ENCODE measurements at regions not wholly inside any gene's neighbourhood (a gene's known extent, or its start where the extent isn't known, plus 50 kb on each side); places are given as distances from the start of the nearest gene placed in this dataset.

DNA sequence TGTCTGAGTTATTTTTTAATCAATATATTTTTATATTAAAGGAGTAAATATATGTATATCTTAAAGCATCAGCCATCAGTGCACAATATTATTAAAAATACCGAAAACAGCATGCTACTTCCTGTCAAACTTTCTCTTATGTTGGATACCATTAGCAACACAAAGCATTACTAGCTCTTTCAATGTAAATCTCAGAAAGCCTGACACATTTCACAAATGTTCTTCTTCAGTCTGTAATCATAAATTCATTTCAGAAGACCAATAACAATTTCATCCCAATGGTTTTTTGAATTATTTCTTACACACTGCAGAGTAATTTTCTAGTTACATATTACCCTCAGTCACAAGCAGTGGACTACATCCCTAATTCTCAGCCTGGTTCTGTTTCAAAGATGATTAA, 226.9 kb downstream of the LRRK2 start (continued):
- TF ChIP-seq SIN3A (IDR thresholded peaks at IDR 0.05; ENCODE audit: borderline replicate concordance, low read depth, low read length) = no peak
- TF ChIP-seq EZH2phosphoT487 (IDR thresholded peaks at IDR 0.05; ENCODE audit: borderline replicate concordance, low read depth) = no peak
- no peak for TF ChIP-seq EP300 (IDR thresholded peaks at IDR 0.05; ENCODE audit: borderline replicate concordance in 1 of 2, low read depth in 1 of 2, low read length in 1 of 2)
- TF ChIP-seq ELF1 (IDR thresholded peaks at IDR 0.05) = no peak
- TF ChIP-seq, protein P1, sequence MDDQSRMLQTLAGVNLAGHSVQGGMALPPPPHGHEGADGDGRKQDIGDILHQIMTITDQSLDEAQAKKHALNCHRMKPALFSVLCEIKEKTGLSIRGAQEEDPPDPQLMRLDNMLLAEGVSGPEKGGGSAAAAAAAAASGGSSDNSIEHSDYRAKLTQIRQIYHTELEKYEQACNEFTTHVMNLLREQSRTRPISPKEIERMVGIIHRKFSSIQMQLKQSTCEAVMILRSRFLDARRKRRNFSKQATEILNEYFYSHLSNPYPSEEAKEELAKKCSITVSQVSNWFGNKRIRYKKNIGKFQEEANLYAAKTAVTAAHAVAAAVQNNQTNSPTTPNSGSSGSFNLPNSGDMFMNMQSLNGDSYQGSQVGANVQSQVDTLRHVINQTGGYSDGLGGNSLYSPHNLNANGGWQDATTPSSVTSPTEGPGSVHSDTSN (IDR thresholded peaks at IDR 0.05) = no peak
- TF ChIP-seq, protein P2, sequence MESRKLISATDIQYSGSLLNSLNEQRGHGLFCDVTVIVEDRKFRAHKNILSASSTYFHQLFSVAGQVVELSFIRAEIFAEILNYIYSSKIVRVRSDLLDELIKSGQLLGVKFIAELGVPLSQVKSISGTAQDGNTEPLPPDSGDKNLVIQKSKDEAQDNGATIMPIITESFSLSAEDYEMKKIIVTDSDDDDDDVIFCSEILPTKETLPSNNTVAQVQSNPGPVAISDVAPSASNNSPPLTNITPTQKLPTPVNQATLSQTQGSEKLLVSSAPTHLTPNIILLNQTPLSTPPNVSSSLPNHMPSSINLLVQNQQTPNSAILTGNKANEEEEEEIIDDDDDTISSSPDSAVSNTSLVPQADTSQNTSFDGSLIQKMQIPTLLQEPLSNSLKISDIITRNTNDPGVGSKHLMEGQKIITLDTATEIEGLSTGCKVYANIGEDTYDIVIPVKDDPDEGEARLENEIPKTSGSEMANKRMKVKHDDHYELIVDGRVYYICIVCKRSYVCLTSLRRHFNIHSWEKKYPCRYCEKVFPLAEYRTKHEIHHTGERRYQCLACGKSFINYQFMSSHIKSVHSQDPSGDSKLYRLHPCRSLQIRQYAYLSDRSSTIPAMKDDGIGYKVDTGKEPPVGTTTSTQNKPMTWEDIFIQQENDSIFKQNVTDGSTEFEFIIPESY (IDR thresholded peaks at IDR 0.05; ENCODE audit: borderline replicate concordance, low read depth) = no peak

DNA sequence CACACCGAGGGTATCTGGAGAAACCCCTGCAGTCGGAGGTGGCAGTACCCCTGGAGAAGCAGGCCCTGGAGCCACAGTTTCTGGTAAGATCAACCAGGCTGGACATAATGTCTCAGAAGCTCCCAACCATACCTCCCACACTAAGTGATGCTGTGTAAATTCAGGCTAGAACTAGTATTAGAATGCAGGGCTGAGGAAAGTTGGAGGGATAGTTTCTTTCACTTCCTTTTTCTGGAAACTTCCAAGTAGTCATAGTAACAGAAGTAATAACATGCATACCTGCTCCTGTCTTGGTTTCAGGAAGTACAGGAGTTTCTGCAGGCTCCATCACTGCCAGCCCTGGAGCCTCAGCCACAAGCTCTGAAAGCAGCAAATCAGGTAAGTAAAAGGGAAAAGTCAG, 228.1 kb upstream of the CNTN1 start:
- Histone ChIP-seq H3K36me3 (replicated peaks in 1 of 2; ENCODE audit: control insufficient read depth in 1 of 2, insufficient read depth in 2 of 2, low read length in 1 of 2) (no peaks in the 10 kb centered on the region), H3K27ac (ENCODE audit: low read depth in 2 of 2, low read length in 1 of 2) (no peak overlapping the region), H3K4me3 (ENCODE audit: low read depth in 2 of 2, low read length in 1 of 2) (no peak overlapping the region), H3F3A (replicated peaks; ENCODE audit: insufficient read depth) (no peaks in the 10 kb centered on the region), H3K79me2 (ENCODE audit: insufficient read depth) (no peaks in the 10 kb centered on the region), H3K4me1 (ENCODE audit: control insufficient read depth in 1 of 2, insufficient read depth in 2 of 2, low read depth in 1 of 2, low read length in 1 of 2) (no peaks in the 10 kb centered on the region), H2AFZ (ENCODE audit: low read depth) (no peak overlapping the region), H3K4me2 (no peak overlapping the region), H3K9ac (no peak overlapping the region), H3K27me3 (ENCODE audit: insufficient read depth) (no peaks in the 10 kb centered on the region), H4K20me1 (ENCODE audit: insufficient read depth) (no peaks in the 10 kb centered on the region), H3K9me2 (no peaks in the 10 kb centered on the region), H3K9me3 (no peaks in the 10 kb centered on the region)
- DNase-seq = no peak
- POLR2A ChIA-PET = no interaction called here
- CTCF ChIA-PET = interaction anchor here (0.8 kb wide), 1 partner anchor 17 kb away, joined by 4 read pairs; no protein-coding TSS in a partner anchor
- 34% methylated on average over 2 of the region's 2 CpGs for WGBS (ENCODE audit: low lambda C conversion rate)
- no peak for TF ChIP-seq EZH2phosphoT487 (IDR thresholded peaks at IDR 0.05; ENCODE audit: borderline replicate concordance, low read depth)
- TF ChIP-seq FOSL2 (IDR thresholded peaks at IDR 0.05; ENCODE audit: borderline replicate concordance, low read depth) = no peak
- TF ChIP-seq RXRA (IDR thresholded peaks at IDR 0.05; ENCODE audit: borderline replicate concordance, low read depth) = no peak
- TF ChIP-seq, protein P3, sequence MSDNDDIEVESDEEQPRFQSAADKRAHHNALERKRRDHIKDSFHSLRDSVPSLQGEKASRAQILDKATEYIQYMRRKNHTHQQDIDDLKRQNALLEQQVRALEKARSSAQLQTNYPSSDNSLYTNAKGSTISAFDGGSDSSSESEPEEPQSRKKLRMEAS (IDR thresholded peaks at IDR 0.05; ENCODE audit: low read depth) = no peak
- TF ChIP-seq TCF12 (IDR thresholded peaks at IDR 0.05) = no peak
- no peak for TF ChIP-seq MXI1 (IDR thresholded peaks at IDR 0.05; ENCODE audit: low read depth, low read length)
- TF ChIP-seq TEAD4 (IDR thresholded peaks at IDR 0.05; ENCODE audit: borderline replicate concordance, insufficient read depth) = no peak
- TF ChIP-seq RCOR1 (IDR thresholded peaks at IDR 0.05; ENCODE audit: low read length) = no peak
- TF ChIP-seq RAD21 (IDR thresholded peaks at IDR 0.05; ENCODE audit: low read length) = no peak
- no peak for TF ChIP-seq JUND (IDR thresholded peaks at IDR 0.05)
- TF ChIP-seq, protein P4, sequence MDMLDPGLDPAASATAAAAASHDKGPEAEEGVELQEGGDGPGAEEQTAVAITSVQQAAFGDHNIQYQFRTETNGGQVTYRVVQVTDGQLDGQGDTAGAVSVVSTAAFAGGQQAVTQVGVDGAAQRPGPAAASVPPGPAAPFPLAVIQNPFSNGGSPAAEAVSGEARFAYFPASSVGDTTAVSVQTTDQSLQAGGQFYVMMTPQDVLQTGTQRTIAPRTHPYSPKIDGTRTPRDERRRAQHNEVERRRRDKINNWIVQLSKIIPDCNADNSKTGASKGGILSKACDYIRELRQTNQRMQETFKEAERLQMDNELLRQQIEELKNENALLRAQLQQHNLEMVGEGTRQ (IDR thresholded peaks at IDR 0.05; ENCODE audit: borderline replicate concordance, low read depth, low read length) = no peak
